Stomach (tissue), 8 donors: ENCODE measurements at regions not wholly inside any gene's neighbourhood (a gene's known extent, or its start where the extent isn't known, plus 50 kb on each side); places are given as distances from the start of the nearest gene placed in this dataset.

Source experiments
- DNase-seq, 2 donors: peaks; one replicate each; pipeline versions ENCODE4 v3.0.0 to v3.0.0-alpha.2; 2013 to 2019
- H3K27ac ChIP-seq, 5 donors: fragments of 200-600 bp in 4 of 5; sonication (generic) in 4 of 5; one replicate each; pipeline ENCODE4 v1.5.1; 2013 to 2019; ENCODE audit warnings: mild to moderate bottlenecking in 1 of 5, moderate library complexity in 1 of 5
- H3K27me3 ChIP-seq, 3 donors: fragments of 200-600 bp; sonication (generic); one replicate each; pipeline ENCODE4 v1.5.1; 2017 to 2019; ENCODE audit warnings: mixed run types in 1 of 3
- H3K36me3 ChIP-seq, 4 donors: fragments of 200-600 bp; sonication (generic); 1 replicate in 3 of 4; 2 replicates in 1 of 4; pipeline ENCODE4 v1.5.1; 2016 to 2019
- H3K4me1 ChIP-seq, 4 donors: fragments of 200-600 bp; sonication (generic); one replicate each; pipeline ENCODE4 v1.5.1; 2016 to 2019
- H3K4me3 ChIP-seq, 4 donors: fragments of 200-600 bp; sonication (generic) in 3 of 4; one replicate each; pipeline ENCODE4 v1.5.1; 2016 to 2019; ENCODE audit warnings: mild to moderate bottlenecking in 1 of 4
- H3K9me3 ChIP-seq, 4 donors: fragments of 200-600 bp; sonication (generic); one replicate each; pipeline ENCODE4 v1.5.1; 2016 to 2019
- CTCF ChIP-seq, 7 experiments: fragments of 450-650 bp in 4 of 7; fragments of 200-600 bp in 3 of 7; sonication (generic) in 3 of 7; IDR thresholded peaks; one replicate each; pipeline ENCODE4 v1.5.1; 2016 to 2019; ENCODE audit warnings: antibody characterized with exemption in 7 of 7, control low read depth in 2 of 7, mild to moderate bottlenecking in 1 of 7
- EP300 ChIP-seq: sonication (generic); formaldehyde crosslinking; IDR thresholded peaks from one replicate; pipeline ENCODE4 v1.6.1; 2017; ENCODE audit warnings: antibody characterized with exemption
- POLR2A ChIP-seq, 4 donors: fragments of 450-650 bp; IDR thresholded peaks; one replicate each; pipeline ENCODE4 v1.6.1; 2016; ENCODE audit warnings: antibody characterized with exemption in 4 of 4, control low read depth in 2 of 4, mild to moderate bottlenecking in 1 of 4, moderate library complexity in 1 of 4
- POLR2AphosphoS5 ChIP-seq, 3 donors: sonication (generic); formaldehyde crosslinking; IDR thresholded peaks; one replicate each; pipeline ENCODE4 v1.6.1; 2016; ENCODE audit warnings: antibody characterized with exemption in 3 of 3
- WGBS, 5 donors: extraction: QIAGEN DNeasy Blood & Tissue Kit in 3 of 5; methylation state at CpG; one replicate each; pipeline versions ENCODE4 v1.1.5 to v1.1.7; 2013 to 2018; 5-methylcytosine and 5-hydroxymethylcytosine counted together
- intact Hi-C: fragments of 100-400 bp; cut with DNase I; formaldehyde crosslinking; loops from one replicate; pipeline ENCODE4 v1.15.1; 2023; ENCODE audit warnings: low total_unique reads
- donor health status: healthy with polysubstance abuse.
- donor health status: Bipolar disorder and iron deficiency.
- donor health status: healthy.

- intact Hi-C loops = no loop called here
- H3K4me3 ChIP-seq = no peak overlapping the region
- peaks cover 5 to 26% (median 18%) of the 10 kb centered on the region in 4 donors for H3K4me1 ChIP-seq
- no peaks in the 10 kb centered on the region for H3K36me3 ChIP-seq
- TF ChIP-seq POLR2AphosphoS5 (IDR thresholded peaks at IDR 0.05) = no peak
- TF ChIP-seq CTCF (IDR thresholded peaks at IDR 0.05) = no peak
- no peak for TF ChIP-seq EP300
- no peak for TF ChIP-seq POLR2A (IDR thresholded peaks at IDR 0.05)
- no peak for DNase-seq
- no peaks in the 10 kb centered on the region for H3K9me3 ChIP-seq
- H3K27me3 ChIP-seq = no peaks in the 10 kb centered on the region
- WGBS, 5 donors = 79 to 88% (median 85%) methylated on average over 3 of the region's 3 CpGs
- peak overlapping the region in 2 of 5 donors; percentile 16 to 48 for H3K27ac ChIP-seq
These were observed 130.7 kb upstream of the ZNF648 start for GRCh38 chr1:182192215-182192614.

- no peak overlapping the region for H3K4me3 ChIP-seq
- 61 to 75% (median 69%) methylated on average over 2 of the region's 2 CpGs for WGBS, 5 donors
- no peaks in the 10 kb centered on the region for H3K36me3 ChIP-seq
- peak overlapping the region in 2 of 5 donors; percentile 16 to 48 for H3K27ac ChIP-seq
- H3K4me1 ChIP-seq = peaks cover 1 to 23% (median 17%) of the 10 kb centered on the region in 4 donors
- H3K9me3 ChIP-seq = no peaks in the 10 kb centered on the region
- no peaks in the 10 kb centered on the region for H3K27me3 ChIP-seq
- TF ChIP-seq POLR2AphosphoS5 (IDR thresholded peaks at IDR 0.05) (no peak), POLR2A (IDR thresholded peaks at IDR 0.05) (no peak), CTCF (IDR thresholded peaks at IDR 0.05) (no peak), EP300 (no peak)
- DNase-seq = no peak
- intact Hi-C loops = no loop called here
These were observed 130.0 kb upstream of the ZNF648 start for GRCh38 chr1:182191381-182192115.

GRCh38 chr1:182189535-182190066 is 128.1 kb upstream of the ZNF648 start:
- WGBS, 5 donors = 81 to 87% (median 84%) methylated on average over 3 of the region's 3 CpGs
- no peak overlapping the region for H3K27ac ChIP-seq
- peaks cover 12 to 39% (median 30%) of the 10 kb centered on the region in 4 donors for H3K4me1 ChIP-seq
- no peaks in the 10 kb centered on the region for H3K27me3 ChIP-seq
- no peak overlapping the region for H3K4me3 ChIP-seq
- no peak for DNase-seq
- TF ChIP-seq POLR2A (IDR thresholded peaks at IDR 0.05) (no peak), EP300 (no peak), POLR2AphosphoS5 (IDR thresholded peaks at IDR 0.05) (no peak), CTCF (IDR thresholded peaks at IDR 0.05) (no peak)
- intact Hi-C loops = no loop called here
- H3K36me3 ChIP-seq = no peaks in the 10 kb centered on the region
- H3K9me3 ChIP-seq = no peaks in the 10 kb centered on the region

DNA sequence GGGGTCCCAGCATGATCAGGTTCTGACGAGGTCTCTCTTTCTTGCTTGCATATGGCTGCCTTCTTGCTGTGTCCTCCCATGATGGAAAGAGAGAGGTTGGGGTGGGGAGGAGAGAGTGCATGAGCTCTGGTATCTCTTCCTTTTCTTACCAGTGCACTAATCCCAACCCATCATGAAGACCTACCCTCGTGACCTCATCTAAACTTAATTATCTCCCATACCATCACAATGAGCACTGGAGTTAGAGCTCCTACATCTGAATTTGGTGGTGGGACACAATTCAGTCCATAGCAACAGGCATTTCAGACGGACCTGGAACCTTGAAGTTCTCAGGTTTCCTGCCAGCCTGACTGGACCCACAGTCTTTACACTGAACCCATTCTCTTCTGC is 125.2 kb upstream of the ZNF648 start:
- H3K27me3 ChIP-seq = no peaks in the 10 kb centered on the region
- WGBS, 5 donors = 80 to 89% (median 86%) methylated on average over 3 of the region's 3 CpGs
- no peak overlapping the region for H3K4me3 ChIP-seq
- no peaks in the 10 kb centered on the region for H3K36me3 ChIP-seq
- intact Hi-C loops = no loop called here
- H3K9me3 ChIP-seq = no peaks in the 10 kb centered on the region
- H3K4me1 ChIP-seq = peaks cover 12 to 51% (median 34%) of the 10 kb centered on the region in 4 donors
- DNase-seq = no peak
- no peak for TF ChIP-seq POLR2AphosphoS5 (IDR thresholded peaks at IDR 0.05)
- no peak for TF ChIP-seq EP300
- no peak for TF ChIP-seq POLR2A (IDR thresholded peaks at IDR 0.05)
- no peak for TF ChIP-seq CTCF (IDR thresholded peaks at IDR 0.05)
- H3K27ac ChIP-seq = peak overlapping the region in 2 of 5 donors; percentile 57 to 89
